GM12878 (cell line): ENCODE measurements at regions not wholly inside any gene's neighbourhood (a gene's known extent, or its start where the extent isn't known, plus 50 kb on each side); places are given as distances from the start of the nearest gene placed in this dataset.

ENCODE experiments used
- ATAC-seq: fragments of 200-7000 bp; cut with Tn5 transposase; 3 replicates; pipeline ENCODE4 v1.9.1; 2020; ENCODE audit warnings: mild to moderate bottlenecking, moderate library complexity
- BruUV-seq: library from RNA; stranded (reverse); fragments of 400-500 nt; replicated peaks from 2 replicates; lab custom pipeline; 2021; lab: Mats Ljungman, UMichigan
- CTCF ChIA-PET: fragments of 300-600 bp; sonication (Branson Sonifier 250); formaldehyde crosslinking; extraction: SDS; loops from one replicate; lab custom pipeline; 2021; ENCODE audit warnings: inconsistent platforms; lab: Yijun Ruan, JAX
- POLR2A ChIA-PET: fragments of 350-600 bp; formaldehyde crosslinking; extraction: SDS; loops from one replicate; lab custom pipeline; 2021; ENCODE audit warnings: inconsistent platforms; lab: Charles Lee
- RAD21 ChIA-PET: fragments of 300-600 bp; sonication (Branson Sonifier 250); formaldehyde crosslinking; loops from one replicate; lab custom pipeline; 2023; ENCODE audit warnings: antibody characterized with exemption; ENCODE audit not compliant: unreplicated experiment; lab: Charles Lee
- SMC1A ChIA-PET: fragments of 300-600 bp; sonication (Branson Sonifier 250); formaldehyde crosslinking; loops from one replicate; lab custom pipeline; 2023; ENCODE audit not compliant: unreplicated experiment, uncharacterized antibody; lab: Charles Lee
- DNase-seq: peaks from one replicate; pipeline ENCODE4 v3.0.0-alpha.2; 2011; ENCODE audit warnings: low read depth, low spot score
- FAIRE-seq: peaks from 3 replicates; lab custom pipeline; 2011; peaks lifted over from hg19 to GRCh38; lab: Jason Lieb, UNC
- H2AFZ ChIP-seq: 2 replicates; pipeline ENCODE4 v1.6.0; 2011; ENCODE audit warnings: low read depth, low read length, control low read depth; ENCODE audit not compliant: control insufficient read depth
- H3K27ac ChIP-seq: 2 replicates; pipeline ENCODE4 v1.5.1; 2011; ENCODE audit warnings: control low read depth; ENCODE audit not compliant: control insufficient read depth, insufficient read depth
- H3K27me3 ChIP-seq, 2 experiments: replicated peaks in 1 of 2; 2 replicates each; pipeline versions ENCODE4 v1.6.0 to v1.6.1; 2011; ENCODE audit warnings: low read length in 1 of 2; ENCODE audit not compliant: control insufficient read depth in 2 of 2, insufficient read depth in 2 of 2
- H3K36me3 ChIP-seq, 2 experiments: 2 replicates each; pipeline ENCODE4 v1.5.1; 2011; ENCODE audit warnings: low read length in 1 of 2; ENCODE audit not compliant: control insufficient read depth in 2 of 2, insufficient read depth in 2 of 2
- H3K4me1 ChIP-seq: 2 replicates; pipeline ENCODE4 v1.6.1; 2011; ENCODE audit warnings: mild to moderate bottlenecking, low read length, moderate library complexity, mixed read lengths; ENCODE audit not compliant: control insufficient read depth, insufficient read depth
- H3K4me2 ChIP-seq: 2 replicates; pipeline ENCODE4 v1.6.0; 2011; ENCODE audit warnings: control low read depth; ENCODE audit not compliant: control insufficient read depth, insufficient read depth
- H3K4me3 ChIP-seq: fragments of 200-600 bp; sonication (generic); 2 replicates; pipeline ENCODE4 v1.5.1; 2016
- H3K79me2 ChIP-seq: 2 replicates; pipeline ENCODE4 v1.6.0; 2011; ENCODE audit warnings: low read length; ENCODE audit not compliant: control insufficient read depth, insufficient read depth
- H3K9ac ChIP-seq: 2 replicates; pipeline ENCODE4 v1.8.0; 2011; ENCODE audit warnings: low read length, control low read depth, mixed read lengths; ENCODE audit not compliant: control insufficient read depth, insufficient read depth
- H3K9me3 ChIP-seq: replicated peaks from 3 replicates; pipeline ENCODE4 v1.5.1; 2011; ENCODE audit warnings: mild to moderate bottlenecking, low read length; ENCODE audit not compliant: control insufficient read depth, insufficient read depth
- H4K20me1 ChIP-seq: 2 replicates; pipeline ENCODE4 v1.6.0; 2011; ENCODE audit not compliant: control insufficient read depth, insufficient read depth
- ATF2 ChIP-seq: IDR thresholded peaks from 2 replicates; pipeline ENCODE4 v1.6.1; 2012; ENCODE audit warnings: low read length, inconsistent platforms
- BRCA1 ChIP-seq: IDR thresholded peaks from 2 replicates; pipeline ENCODE4 v1.6.1; 2011; ENCODE audit warnings: low read depth, low read length, improper control_type of control experiment
- CBX3 ChIP-seq: fragments of 200-600 bp; sonication (generic); IDR thresholded peaks from 2 replicates; pipeline ENCODE4 v1.6.1; 2016; ENCODE audit warnings: low read depth, borderline replicate concordance
- CREM ChIP-seq: IDR thresholded peaks from 2 replicates; pipeline ENCODE4 v1.6.1; 2014; ENCODE audit warnings: antibody characterized with exemption, low read depth
- FOS ChIP-seq: IDR thresholded peaks from 3 replicates; pipeline ENCODE4 v1.6.1; 2011; ENCODE audit warnings: borderline replicate concordance; ENCODE audit not compliant: insufficient read length; ENCODE audit errors: extremely low read depth
- FOXM1 ChIP-seq: IDR thresholded peaks from 2 replicates; pipeline ENCODE4 v1.6.1; 2012; ENCODE audit warnings: low read depth, mild to moderate bottlenecking, inconsistent platforms, low read length, moderate library complexity
- HDAC2 ChIP-seq: fragments of 200-600 bp; sonication (generic); IDR thresholded peaks from 2 replicates; pipeline ENCODE4 v1.6.1; 2017
- KDM1A ChIP-seq: fragments of 200-600 bp; sonication (generic); IDR thresholded peaks from 2 replicates; pipeline ENCODE4 v1.6.1; 2016; ENCODE audit warnings: borderline replicate concordance
- NFYA ChIP-seq: IDR thresholded peaks from 2 replicates; pipeline ENCODE4 v1.6.1; 2011; ENCODE audit warnings: low read depth, mild to moderate bottlenecking, low read length, improper control_type of control experiment, borderline replicate concordance
- POU2F2 ChIP-seq: IDR thresholded peaks from 3 replicates; pipeline ENCODE4 v1.6.1; 2011; ENCODE audit warnings: low read depth, mild to moderate bottlenecking, low read length, borderline replicate concordance
- RELA ChIP-seq: fragments of 450-650 bp; IDR thresholded peaks from 2 replicates; pipeline ENCODE4 v1.8.0; 2014; ENCODE audit warnings: borderline replicate concordance; ENCODE audit not compliant: partially characterized antibody
- RUNX3 ChIP-seq: IDR thresholded peaks from 2 replicates; pipeline ENCODE4 v1.6.1; 2012; ENCODE audit warnings: low read length, inconsistent platforms
- SMAD5 ChIP-seq: IDR thresholded peaks from 2 replicates; pipeline ENCODE4 v1.6.1; 2016; ENCODE audit warnings: antibody characterized with exemption, low read depth
- ZBTB33 ChIP-seq: fragments of 450-650 bp; IDR thresholded peaks from 2 replicates; pipeline ENCODE4 v1.6.1; 2017; ENCODE audit warnings: mild to moderate bottlenecking
- WGBS: methylation state at CpG from one replicate; pipeline ENCODE4 v1.1.6; 2016; ENCODE audit warnings: low lambda C conversion rate; ENCODE audit not compliant: insufficient replicate concordance, insufficient coverage; ENCODE audit errors: missing lambda C conversion rate; 5-methylcytosine and 5-hydroxymethylcytosine counted together
- in situ Hi-C: fragments of 300-500 bp; cut with MboI; formaldehyde crosslinking; loops from 9 replicates; pipeline ENCODE4 v1.14.3; 2018; ENCODE audit warnings: mixed read lengths
- intact Hi-C: fragments of 100-400 bp; cut with micrococcal nuclease; formaldehyde crosslinking; loops from one replicate; pipeline ENCODE4 v1.14.2; 2022; ENCODE audit not compliant: unreplicated experiment

- POLR2A ChIA-PET = no interaction called here
- no peak for TF ChIP-seq BRCA1
- no peak for TF ChIP-seq ATF2
- TF ChIP-seq, all 136 proteins: peak for 0
- ChIA-PET CTCF (no interaction called here), RAD21 (no interaction called here), SMC1A (no interaction called here)
- intact Hi-C loops (no loop called here), in situ Hi-C loops (no loop called here)
- DNase-seq (no peak), FAIRE-seq (no peak), ATAC-seq (no peak)
- Histone ChIP-seq H3K79me2 (no peaks in the 10 kb centered on the region), H3K36me3 (no peaks in the 10 kb centered on the region), H3K4me1 (no peaks in the 10 kb centered on the region), H3K4me2 (no peak overlapping the region), H2AFZ (no peak overlapping the region), H3K27me3 (no peaks in the 10 kb centered on the region; a peak in 1 of 4 replicates), H3K9me3 (no peaks in the 10 kb centered on the region), H3K9ac (no peak overlapping the region), H3K27ac (no peak overlapping the region), H3K4me3 (no peak overlapping the region), H4K20me1 (no peaks in the 10 kb centered on the region)
- WGBS = 73% methylated on average over 65 of the region's 77 CpGs
- no TSS peak for BruUV-seq
Measured at GRCh38 chr18:75915941-75916623, 488.6 kb upstream of the SMIM21 start.

GRCh38 chr18:75912829-75913228 lies 485.3 kb upstream of the SMIM21 start:
- 0% methylated on average over 1 of the region's 2 CpGs for WGBS
- H3K9ac ChIP-seq = no peak overlapping the region
- ChIA-PET SMC1A (no interaction called here), CTCF (no interaction called here), POLR2A (no interaction called here), RAD21 (no interaction called here)
- H3K4me2 ChIP-seq = no peak overlapping the region
- H3K4me1 ChIP-seq = no peaks in the 10 kb centered on the region
- intact Hi-C loops = no loop called here
- DNase-seq (no peak), ATAC-seq (no peak), FAIRE-seq (no peak)
- no TSS peak for BruUV-seq
- H3K4me3 ChIP-seq = no peak overlapping the region
- no peaks in the 10 kb centered on the region for H3K9me3 ChIP-seq
- no peak overlapping the region for H3K27ac ChIP-seq
- no peaks in the 10 kb centered on the region for H3K27me3 ChIP-seq
- no peak overlapping the region for H2AFZ ChIP-seq
- H3K79me2 ChIP-seq = no peaks in the 10 kb centered on the region
- H3K36me3 ChIP-seq = no peaks in the 10 kb centered on the region
- in situ Hi-C loops = no loop called here
- TF ChIP-seq HDAC2 = no peak
- no peak for TF ChIP-seq CBX3
- no peak for TF ChIP-seq FOXM1
- no peak for TF ChIP-seq KDM1A
- TF ChIP-seq CREM = no peak
- TF ChIP-seq NFYA = no peak
- TF ChIP-seq POU2F2 = no peak
- TF ChIP-seq RUNX3 = no peak
- TF ChIP-seq ZBTB33 = no peak
- no peak for TF ChIP-seq RELA
- no peak for TF ChIP-seq FOS
- TF ChIP-seq SMAD5 = no peak
- no peaks in the 10 kb centered on the region for H4K20me1 ChIP-seq
